Upper lobe of left lung (tissue), 4 donors: ENCODE measurements at regions not wholly inside any gene's neighbourhood (a gene's known extent, or its start where the extent isn't known, plus 50 kb on each side); places are given as distances from the start of the nearest gene placed in this dataset.

ENCODE experiments used
- CTCF ChIP-seq, 6 experiments: fragments of 450-650 bp in 4 of 6; fragments of 200-600 bp in 2 of 6; sonication (generic) in 2 of 6; IDR thresholded peaks; one replicate each; pipeline ENCODE4 v1.5.1; 2016 to 2019; ENCODE audit warnings: antibody characterized with exemption in 6 of 6
- POLR2A ChIP-seq, 4 donors: fragments of 450-650 bp; IDR thresholded peaks; one replicate each; pipeline ENCODE4 v1.5.1; 2016 to 2017; ENCODE audit warnings: antibody characterized with exemption in 4 of 4, mild to moderate bottlenecking in 2 of 4

GRCh38 chr20:51244466-51244865 is 221.6 kb upstream of the KCNG1 start:
- TF ChIP-seq POLR2A (IDR thresholded peaks at IDR 0.05) (no peak), CTCF (IDR thresholded peaks at IDR 0.05) (no peak)
